Aorta (tissue), 5 donors: ENCODE measurements at regions not wholly inside any gene's neighbourhood (a gene's known extent, or its start where the extent isn't known, plus 50 kb on each side); places are given as distances from the start of the nearest gene placed in this dataset.

Experiments used
- ATAC-seq: fragments of 200-7000 bp; cut with Tn5 transposase; one replicate; pipeline ENCODE4 v1.9.1; 2022; ENCODE audit warnings: moderate library complexity; ENCODE audit not compliant: low FRiP score
- DNase-seq, 2 donors: peaks; one replicate each; pipeline ENCODE4 v3.0.0-alpha.2; 2020
- H3K27ac ChIP-seq, 2 donors: one replicate each; pipeline ENCODE4 v1.5.1; 2013; ENCODE audit warnings: low read length in 2 of 2, mild to moderate bottlenecking in 2 of 2, moderate library complexity in 2 of 2, control low read depth in 1 of 2, inconsistent platforms in 1 of 2, low read depth in 1 of 2
- H3K27me3 ChIP-seq, 2 donors: one replicate each; pipeline ENCODE4 v1.6.1; 2013; ENCODE audit warnings: control low read depth in 1 of 2, low read length in 1 of 2, mild to moderate bottlenecking in 1 of 2, moderate library complexity in 1 of 2; ENCODE audit not compliant: insufficient read depth in 2 of 2, control insufficient read depth in 1 of 2
- H3K36me3 ChIP-seq, 2 donors: one replicate each; pipeline ENCODE4 v1.6.1; 2013; ENCODE audit warnings: control low read depth in 1 of 2, low read length in 1 of 2, mild to moderate bottlenecking in 1 of 2; ENCODE audit not compliant: insufficient read depth in 2 of 2, control insufficient read depth in 1 of 2
- H3K4me1 ChIP-seq, 2 donors: one replicate each; pipeline ENCODE4 v1.6.1; 2013; ENCODE audit warnings: low read length in 2 of 2, control low read depth in 1 of 2, mild to moderate bottlenecking in 1 of 2, moderate library complexity in 1 of 2; ENCODE audit not compliant: insufficient read depth in 2 of 2, control insufficient read depth in 1 of 2
- H3K4me3 ChIP-seq, 2 donors: one replicate each; pipeline ENCODE4 v1.5.1; 2013; ENCODE audit warnings: low read length in 2 of 2, control low read depth in 1 of 2, mild to moderate bottlenecking in 1 of 2
- H3K9me3 ChIP-seq: one replicate; pipeline ENCODE4 v1.6.1; 2013; ENCODE audit warnings: mild to moderate bottlenecking, low read length; ENCODE audit not compliant: control insufficient read depth
- WGBS, 2 donors: extraction: QIAGEN DNeasy Blood & Tissue Kit; methylation state at CpG; one replicate each; pipeline ENCODE4 v1.1.7; 2013; 5-methylcytosine and 5-hydroxymethylcytosine counted together
- intact Hi-C, 2 donors: fragments of 100-400 bp; cut with DNase I; formaldehyde crosslinking; loops; one replicate each; pipeline versions ENCODE4 v1.14.2 to v1.15.0; 2022
- donor health status: healthy with polysubstance abuse.
- donor health status: Bipolar disorder and iron deficiency.
- donor health status: DM: no; HTN: no; CAD: no.
- donor health status: DM: no; HTN: no; CAD: no.
- donor health status: DM: yes; HTN: yes; CAD: no.

DNA sequence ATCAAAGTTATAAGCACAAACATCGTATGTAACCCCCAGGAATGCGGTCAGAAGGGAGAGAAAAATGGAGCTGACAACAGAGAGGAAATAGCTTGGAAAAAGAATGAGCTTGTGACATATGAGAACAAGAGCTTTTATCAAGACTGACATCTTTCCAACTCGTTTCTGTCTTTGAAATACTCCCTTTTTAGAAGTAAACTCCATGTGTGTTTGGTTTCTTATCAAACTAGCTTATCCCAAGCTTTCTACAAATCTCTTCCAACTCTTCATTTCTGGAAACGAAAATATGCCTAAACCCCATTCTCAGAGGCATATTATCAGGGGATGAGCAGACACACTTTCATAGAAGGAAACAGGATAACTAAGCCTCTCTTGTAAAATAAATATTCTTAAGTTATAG is 235.4 kb downstream of the NAF1 start:
- Histone ChIP-seq H3K36me3 (no peaks in the 10 kb centered on the region), H3K27me3 (no peaks in the 10 kb centered on the region), H3K9me3 (no peaks in the 10 kb centered on the region), H3K4me1 (no peaks in the 10 kb centered on the region), H3K4me3 (no peak overlapping the region), H3K27ac (no peak overlapping the region)
- 30 to 45% methylated on average over 4 of the region's 4 CpGs for WGBS, 2 donors
- ATAC-seq = no peak
- DNase-seq = no peak
- intact Hi-C loops = no loop called here

DNA sequence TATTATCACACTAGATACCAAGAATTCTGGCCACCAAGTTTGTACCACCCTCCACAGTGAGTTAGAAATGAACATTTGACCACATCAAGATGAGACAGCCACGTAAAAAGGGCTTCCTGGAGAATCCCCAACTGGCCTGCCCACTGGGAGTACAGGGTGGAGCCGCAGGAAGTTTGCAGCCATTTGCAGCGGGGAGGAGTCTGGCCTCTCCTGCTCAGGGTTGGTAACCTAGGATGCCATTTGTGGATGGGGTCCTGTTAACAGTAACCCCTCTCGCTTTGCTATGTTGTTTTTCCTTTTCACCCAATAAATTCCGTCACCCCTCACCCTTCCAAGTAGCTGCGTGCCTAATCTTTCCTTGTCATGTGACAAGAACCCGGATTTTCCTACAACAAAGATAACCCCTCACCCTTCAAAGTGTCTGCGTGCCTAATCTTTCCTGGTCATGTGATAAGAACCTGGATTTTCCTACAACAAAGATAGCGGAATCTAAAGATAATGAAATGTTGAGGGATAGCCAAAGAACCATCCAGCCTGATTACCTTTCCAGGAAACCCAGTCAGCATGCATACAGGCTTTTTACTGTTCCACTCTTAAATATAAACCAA is 245.4 kb downstream of the NAF1 start:
- no peaks in the 10 kb centered on the region for H3K4me1 ChIP-seq
- no peaks in the 10 kb centered on the region for H3K36me3 ChIP-seq
- DNase-seq = no peak
- no peaks in the 10 kb centered on the region for H3K27me3 ChIP-seq
- intact Hi-C loops = no loop called here
- no peak overlapping the region for H3K4me3 ChIP-seq
- no peak for ATAC-seq
- no peaks in the 10 kb centered on the region for H3K9me3 ChIP-seq
- WGBS, 2 donors = 67 to 77% methylated on average over 9 of the region's 9 CpGs
- H3K27ac ChIP-seq = no peak overlapping the region

DNA sequence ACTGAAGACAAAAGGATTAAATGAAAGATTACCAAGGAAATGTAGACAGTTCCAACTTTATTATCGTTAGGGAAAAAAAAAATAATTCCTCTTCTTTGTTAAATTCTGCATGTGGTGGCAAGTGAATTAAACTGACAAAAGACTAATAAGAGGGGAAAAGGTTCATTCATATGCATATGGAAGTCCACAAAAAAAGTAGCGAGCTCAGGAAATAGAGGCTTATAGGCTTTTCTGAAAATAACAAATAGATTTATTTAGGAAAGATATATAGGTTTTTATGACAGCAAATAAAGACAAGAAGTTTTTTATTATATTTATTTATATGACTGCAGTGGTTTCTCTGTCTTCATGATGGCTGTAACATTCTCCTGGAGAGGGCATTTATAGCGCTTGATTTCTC is 246.0 kb downstream of the NAF1 start:
- H3K4me3 ChIP-seq = no peak overlapping the region
- no peak for ATAC-seq
- H3K9me3 ChIP-seq = no peaks in the 10 kb centered on the region
- no peaks in the 10 kb centered on the region for H3K27me3 ChIP-seq
- DNase-seq = no peak
- intact Hi-C loops = no loop called here
- H3K27ac ChIP-seq = no peak overlapping the region
- no peaks in the 10 kb centered on the region for H3K36me3 ChIP-seq
- WGBS, 2 donors = 72 to 82% methylated on average over 3 of the region's 3 CpGs
- H3K4me1 ChIP-seq = no peaks in the 10 kb centered on the region

DNA sequence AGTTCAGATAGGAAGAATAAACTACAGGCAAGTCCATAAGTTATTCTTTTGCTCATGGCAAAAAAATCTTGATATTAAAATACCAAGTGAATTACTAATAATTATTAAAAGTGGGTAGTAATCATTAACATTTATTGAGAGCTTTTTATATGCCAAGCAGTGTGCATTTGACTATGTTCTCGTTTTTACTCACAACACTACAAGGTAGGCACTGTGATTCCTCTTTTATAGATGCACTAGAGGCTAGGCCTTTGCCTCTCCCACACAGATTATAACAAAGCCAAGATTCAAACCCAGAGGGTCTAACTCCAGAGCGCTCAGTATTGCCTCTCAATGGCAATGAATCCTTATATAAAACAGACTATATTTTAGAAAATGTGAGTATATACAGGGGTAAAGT is 254.2 kb downstream of the NAF1 start:
- 86 to 90% methylated on average over 2 of the region's 2 CpGs for WGBS, 2 donors
- no peak for DNase-seq
- H3K4me3 ChIP-seq = no peak overlapping the region
- H3K4me1 ChIP-seq = no peaks in the 10 kb centered on the region
- ATAC-seq = no peak
- no peaks in the 10 kb centered on the region for H3K27me3 ChIP-seq
- no peak overlapping the region for H3K27ac ChIP-seq
- H3K9me3 ChIP-seq = no peaks in the 10 kb centered on the region
- H3K36me3 ChIP-seq = no peaks in the 10 kb centered on the region
- intact Hi-C loops = no loop called here

DNA sequence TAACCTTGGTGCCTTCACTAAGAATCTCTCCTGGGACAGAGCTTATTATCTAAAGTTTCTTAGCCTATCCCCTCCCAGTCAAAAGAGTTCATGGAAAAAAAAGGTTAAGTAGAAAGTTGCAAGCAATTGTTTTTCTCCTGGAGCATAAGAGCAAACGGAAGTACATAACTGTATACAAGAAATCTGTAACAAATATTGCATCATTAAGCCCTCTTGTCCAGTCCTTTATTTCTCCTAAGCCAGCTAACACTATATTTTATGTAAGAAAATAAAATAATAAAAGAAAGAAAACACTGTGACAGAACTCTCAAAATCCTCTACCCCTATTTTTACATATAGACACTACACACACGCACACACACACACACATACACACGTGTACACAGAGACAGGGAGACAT is 255.3 kb downstream of the NAF1 start:
- DNase-seq = no peak
- no peak overlapping the region for H3K27ac ChIP-seq
- no peak overlapping the region for H3K4me3 ChIP-seq
- no peak for ATAC-seq
- WGBS, 2 donors = 90 to 95% methylated on average over 3 of the region's 3 CpGs
- no peaks in the 10 kb centered on the region for H3K36me3 ChIP-seq
- no peaks in the 10 kb centered on the region for H3K4me1 ChIP-seq
- H3K27me3 ChIP-seq = no peaks in the 10 kb centered on the region
- intact Hi-C loops = no loop called here
- peaks cover 3% of the 10 kb centered on the region for H3K9me3 ChIP-seq

DNA sequence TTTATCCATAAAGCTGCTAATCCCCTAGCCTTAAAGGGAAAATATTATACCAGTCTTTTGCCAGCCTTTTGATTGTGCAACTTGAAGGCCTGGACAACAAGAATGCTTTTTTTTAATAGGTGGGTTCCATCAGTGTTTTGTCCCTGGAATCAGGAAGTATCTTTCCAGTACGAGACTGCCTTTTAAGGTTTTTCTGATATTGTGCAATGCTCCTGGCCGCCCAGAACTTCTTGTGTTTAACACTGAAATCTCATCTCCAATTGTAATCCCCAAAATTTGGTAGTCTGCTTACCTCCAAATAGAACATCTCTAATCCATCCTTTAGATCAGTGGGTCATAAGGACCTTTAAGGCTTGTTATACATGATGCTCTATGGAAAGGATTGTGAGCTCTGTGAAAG is 256.7 kb downstream of the NAF1 start:
- 88% methylated on average over 2 of the region's 2 CpGs for WGBS, 2 donors
- Histone ChIP-seq H3K4me3 (no peak overlapping the region), H3K36me3 (no peaks in the 10 kb centered on the region), H3K27me3 (no peaks in the 10 kb centered on the region), H3K4me1 (no peaks in the 10 kb centered on the region), H3K9me3 (peaks cover 5% of the 10 kb centered on the region), H3K27ac (no peak overlapping the region)
- ATAC-seq = no peak
- DNase-seq = no peak
- intact Hi-C loops = no loop called here

DNA sequence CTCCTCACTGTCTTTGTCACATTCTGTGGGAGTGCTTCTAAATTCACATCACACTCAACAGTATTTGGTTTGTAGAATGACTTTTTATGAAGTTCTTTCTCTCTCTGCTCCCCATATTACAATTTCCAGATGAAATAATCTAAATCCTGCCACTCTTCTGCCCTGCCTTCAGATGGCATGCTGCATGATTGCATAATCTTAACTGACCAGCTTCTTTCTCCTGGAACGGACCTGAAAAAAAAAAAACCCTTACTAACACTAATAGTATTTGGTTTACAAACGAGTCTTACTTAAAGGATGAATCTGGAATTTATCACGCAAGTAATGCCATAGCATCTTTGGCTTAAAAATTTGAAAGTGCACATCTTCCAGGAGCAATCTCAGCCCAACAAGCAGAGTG is 272.3 kb downstream of the NAF1 start:
- Histone ChIP-seq H3K27me3 (no peaks in the 10 kb centered on the region), H3K4me1 (peaks cover 0 to 2% of the 10 kb centered on the region in 2 donors), H3K4me3 (no peak overlapping the region), H3K9me3 (no peaks in the 10 kb centered on the region), H3K36me3 (no peaks in the 10 kb centered on the region), H3K27ac (no peak overlapping the region)
- DNase-seq (no peak), ATAC-seq (no peak)
- intact Hi-C loops = no loop called here
- 46 to 49% methylated on average over 3 of the region's 3 CpGs for WGBS, 2 donors

DNA sequence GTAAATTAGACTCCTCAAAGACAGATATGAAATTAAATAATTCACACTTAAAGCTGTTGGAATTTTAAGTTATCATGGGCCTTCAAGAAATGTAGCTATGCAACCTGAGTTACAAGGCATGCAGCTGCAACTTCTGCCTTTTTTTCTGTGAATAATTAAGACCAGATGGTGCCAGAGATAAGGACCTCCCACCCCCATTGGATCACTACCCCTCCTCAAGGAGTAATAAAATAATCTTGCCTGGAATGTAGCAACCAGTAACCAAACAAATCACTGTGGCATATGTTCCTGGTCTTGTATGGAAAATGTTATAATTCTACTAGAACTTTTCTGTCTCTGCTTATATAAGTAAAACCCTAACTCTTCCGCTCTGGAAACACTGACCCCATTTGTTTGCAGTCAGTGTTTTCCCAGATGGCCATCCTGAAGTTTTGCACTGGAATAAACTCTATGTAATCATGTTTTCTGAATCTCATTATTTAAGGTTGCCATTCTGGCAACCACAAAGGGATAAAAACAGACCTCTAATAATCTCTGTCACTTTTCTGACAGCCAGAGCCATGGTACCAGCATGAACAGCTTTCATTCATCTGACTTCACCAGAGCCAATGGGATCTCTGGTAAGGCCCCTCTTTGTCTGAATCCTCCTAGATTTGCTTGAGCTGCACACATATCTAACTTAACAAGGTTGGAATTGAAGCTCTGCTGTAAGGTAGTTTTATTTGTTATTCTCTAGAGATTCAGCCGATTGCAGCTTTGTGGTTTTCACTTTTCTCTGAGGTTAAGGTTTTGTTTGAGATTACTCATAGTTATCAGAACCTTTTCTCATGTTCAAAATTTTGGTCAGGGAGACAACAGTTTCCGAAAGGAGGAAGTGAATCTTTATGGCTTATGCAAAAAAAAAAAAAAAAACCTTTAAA is 274.6 kb downstream of the NAF1 start:
- no peak overlapping the region for H3K27ac ChIP-seq
- H3K4me3 ChIP-seq = no peak overlapping the region
- intact Hi-C loops = no loop called here
- H3K4me1 ChIP-seq = peaks cover 0 to 2% of the 10 kb centered on the region in 2 donors
- no peak for DNase-seq
- H3K27me3 ChIP-seq = no peaks in the 10 kb centered on the region
- 64 to 68% methylated on average over 3 of the region's 3 CpGs for WGBS, 2 donors
- no peaks in the 10 kb centered on the region for H3K9me3 ChIP-seq
- H3K36me3 ChIP-seq = no peaks in the 10 kb centered on the region
- no peak for ATAC-seq

DNA sequence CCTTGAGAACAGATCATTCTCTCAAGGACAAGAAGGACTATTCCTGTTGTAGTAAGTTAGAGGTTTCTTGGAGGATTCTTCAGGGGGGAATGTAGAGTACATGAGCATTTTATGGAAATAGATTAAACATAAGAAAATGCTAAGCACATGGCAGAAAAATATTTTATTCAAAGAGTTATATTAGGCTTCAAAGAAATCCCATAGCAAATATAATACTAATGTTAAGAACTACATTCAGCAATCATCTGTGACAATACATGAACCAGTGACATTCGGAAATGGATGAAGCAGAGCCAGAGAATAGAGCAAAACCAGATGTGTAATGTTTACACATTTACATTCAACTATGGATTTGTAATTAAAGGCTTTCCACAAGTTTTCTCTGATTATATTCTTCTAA is 288.6 kb downstream of the NAF1 start:
- ATAC-seq = no peak
- H3K9me3 ChIP-seq = no peaks in the 10 kb centered on the region
- no peak overlapping the region for H3K4me3 ChIP-seq
- H3K4me1 ChIP-seq = no peaks in the 10 kb centered on the region
- no peak overlapping the region for H3K27ac ChIP-seq
- intact Hi-C loops = no loop called here
- no peaks in the 10 kb centered on the region for H3K36me3 ChIP-seq
- DNase-seq = no peak
- WGBS, 2 donors = 63 to 73% methylated on average over 1 of the region's 1 CpG
- H3K27me3 ChIP-seq = no peaks in the 10 kb centered on the region
